ENCODE measurements at regions not wholly inside any gene's neighbourhood (a gene's known extent, or its start where the extent isn't known, plus 50 kb on each side); places are given as distances from the start of the nearest gene placed in this dataset.

DNA sequence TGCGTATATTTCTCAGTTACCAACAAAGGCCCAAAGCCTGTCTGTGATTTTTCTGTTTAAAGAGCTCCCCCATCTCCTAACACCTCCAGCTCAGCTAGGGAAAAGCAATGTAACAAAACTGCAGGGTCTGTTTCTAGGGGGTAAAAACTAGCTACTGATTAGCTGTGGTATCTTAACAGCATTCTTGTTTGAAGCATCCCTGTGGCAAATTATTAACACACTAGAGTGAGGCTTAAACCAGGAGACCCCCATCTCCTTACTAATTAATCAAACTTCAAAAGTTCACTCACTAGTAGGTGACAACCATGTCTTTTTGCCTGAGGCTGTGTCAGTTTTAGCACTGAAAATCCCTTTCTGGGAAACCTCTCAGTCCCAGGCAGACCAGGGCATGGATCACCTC is 186.2 kb upstream of the PARD3B start:
- no peaks in the 10 kb centered on the region for H3K36me3 ChIP-seq
- intact Hi-C loops (cut with DNase I; ENCODE audit: low total_unique reads), result no loop called here
- no peak for TF ChIP-seq POLR2AphosphoS5 (IDR thresholded peaks at IDR 0.05)
- no peak for TF ChIP-seq POLR2A (IDR thresholded peaks at IDR 0.05)
- no peak for TF ChIP-seq EP300 (IDR thresholded peaks at IDR 0.05; ENCODE audit: low read depth)
- TF ChIP-seq, protein P1, sequence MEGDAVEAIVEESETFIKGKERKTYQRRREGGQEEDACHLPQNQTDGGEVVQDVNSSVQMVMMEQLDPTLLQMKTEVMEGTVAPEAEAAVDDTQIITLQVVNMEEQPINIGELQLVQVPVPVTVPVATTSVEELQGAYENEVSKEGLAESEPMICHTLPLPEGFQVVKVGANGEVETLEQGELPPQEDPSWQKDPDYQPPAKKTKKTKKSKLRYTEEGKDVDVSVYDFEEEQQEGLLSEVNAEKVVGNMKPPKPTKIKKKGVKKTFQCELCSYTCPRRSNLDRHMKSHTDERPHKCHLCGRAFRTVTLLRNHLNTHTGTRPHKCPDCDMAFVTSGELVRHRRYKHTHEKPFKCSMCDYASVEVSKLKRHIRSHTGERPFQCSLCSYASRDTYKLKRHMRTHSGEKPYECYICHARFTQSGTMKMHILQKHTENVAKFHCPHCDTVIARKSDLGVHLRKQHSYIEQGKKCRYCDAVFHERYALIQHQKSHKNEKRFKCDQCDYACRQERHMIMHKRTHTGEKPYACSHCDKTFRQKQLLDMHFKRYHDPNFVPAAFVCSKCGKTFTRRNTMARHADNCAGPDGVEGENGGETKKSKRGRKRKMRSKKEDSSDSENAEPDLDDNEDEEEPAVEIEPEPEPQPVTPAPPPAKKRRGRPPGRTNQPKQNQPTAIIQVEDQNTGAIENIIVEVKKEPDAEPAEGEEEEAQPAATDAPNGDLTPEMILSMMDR (IDR thresholded peaks at IDR 0.05), result no peak
- no peaks in the 10 kb centered on the region for H3K4me1 ChIP-seq
- 79 to 86% methylated on average over 1 of the region's 1 CpG for WGBS, 2 donors (ENCODE audit: low coverage in 1 of 2)
- no peak overlapping the region for H3K27ac ChIP-seq
- in situ Hi-C loops (cut with MboI; ENCODE audit: low pct_ligation_motif_present in 1 of 4, low pct_unique_long_range_greater_than_20kb in 1 of 4, low sequenced_read_pairs in 3 of 4), result no loop called here
- H3K9me3 ChIP-seq, result no peaks in the 10 kb centered on the region
- DNase-seq, result no peak
- H3K27me3 ChIP-seq, result no peaks in the 10 kb centered on the region
- H3K4me3 ChIP-seq, result no peak overlapping the region

DNA sequence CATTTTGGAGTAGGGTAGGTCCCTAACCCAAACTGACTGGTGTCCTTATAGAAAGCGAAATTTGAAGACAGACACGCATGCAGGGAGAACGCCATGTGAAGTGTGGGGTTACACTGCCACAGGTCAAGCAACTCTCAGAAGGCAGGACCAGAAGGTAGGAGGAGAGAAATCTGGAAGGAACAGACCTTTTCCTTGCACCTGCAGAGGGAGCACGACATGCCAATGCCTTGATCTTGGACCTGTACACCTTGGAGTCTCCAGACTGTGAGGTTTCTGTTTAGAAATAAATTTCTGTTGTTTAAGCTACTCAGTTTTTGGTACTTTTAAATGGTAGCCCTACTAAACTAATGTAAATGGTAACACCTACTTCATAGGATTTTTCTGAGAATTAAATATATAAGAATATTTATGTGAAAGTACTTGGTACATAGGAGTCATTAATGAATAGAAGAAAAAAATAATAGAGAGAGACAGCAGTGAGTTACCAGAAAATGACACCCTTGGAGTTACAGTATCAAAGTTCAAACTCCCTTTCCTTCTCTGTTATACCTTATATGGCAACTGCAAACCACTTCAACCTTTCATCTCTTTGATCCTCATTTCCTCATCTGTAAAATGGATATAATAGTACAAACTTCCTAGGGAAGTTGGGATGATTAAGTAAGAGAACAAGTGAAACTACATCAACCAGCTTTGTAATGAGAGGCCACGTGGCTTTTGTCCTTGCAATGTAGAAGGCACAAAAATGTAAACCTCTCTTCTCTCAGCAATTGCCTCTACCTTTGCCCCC is 184.9 kb upstream of the PARD3B start:
- in situ Hi-C loops (cut with MboI; ENCODE audit: low pct_ligation_motif_present in 1 of 4, low pct_unique_long_range_greater_than_20kb in 1 of 4, low sequenced_read_pairs in 3 of 4), result no loop called here
- WGBS, 2 donors (ENCODE audit: low coverage in 1 of 2), result 67 to 68% methylated on average over 5 of the region's 5 CpGs
- no peak for DNase-seq

DNA sequence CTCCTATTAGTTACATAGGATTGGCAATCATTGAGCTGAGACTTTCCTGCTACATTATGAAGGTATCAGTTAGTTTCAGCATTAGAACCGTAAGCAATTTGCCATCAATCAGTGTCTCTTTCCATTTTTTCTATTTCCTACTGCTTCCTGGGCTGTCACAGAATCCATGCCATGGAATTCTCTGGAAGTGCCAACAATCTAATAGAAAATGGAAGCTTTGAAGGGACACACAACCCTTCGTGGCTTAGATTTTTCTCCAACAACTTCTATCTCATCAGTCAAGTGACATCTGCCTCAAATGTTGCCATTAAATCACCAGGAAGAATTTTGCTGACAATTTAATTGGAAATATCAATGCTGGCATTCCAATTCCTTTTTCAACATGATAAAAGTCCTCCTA is 183.5 kb upstream of the PARD3B start:
- H3K27ac ChIP-seq, result no peak overlapping the region
- no peaks in the 10 kb centered on the region for H3K27me3 ChIP-seq
- 83 to 96% methylated on average over 2 of the region's 2 CpGs for WGBS, 2 donors (ENCODE audit: low coverage in 1 of 2)
- TF ChIP-seq POLR2A (IDR thresholded peaks at IDR 0.05) (no peak), EP300 (IDR thresholded peaks at IDR 0.05; ENCODE audit: low read depth) (no peak), POLR2AphosphoS5 (IDR thresholded peaks at IDR 0.05) (no peak)
- TF ChIP-seq, protein P1 (IDR thresholded peaks at IDR 0.05), result no peak
- H3K36me3 ChIP-seq, result no peaks in the 10 kb centered on the region
- in situ Hi-C loops (cut with MboI; ENCODE audit: low pct_ligation_motif_present in 1 of 4, low pct_unique_long_range_greater_than_20kb in 1 of 4, low sequenced_read_pairs in 3 of 4) (no loop called here), intact Hi-C loops (cut with DNase I; ENCODE audit: low total_unique reads) (no loop called here)
- no peak overlapping the region for H3K4me3 ChIP-seq
- H3K9me3 ChIP-seq, result no peaks in the 10 kb centered on the region
- no peak for DNase-seq
- H3K4me1 ChIP-seq, result no peaks in the 10 kb centered on the region

More for the DNA sequence above, 184.9 kb upstream of the PARD3B start:
- Histone ChIP-seq H3K9me3 (no peaks in the 10 kb centered on the region), H3K27ac (no peak overlapping the region), H3K4me3 (no peak overlapping the region), H3K4me1 (no peaks in the 10 kb centered on the region), H3K27me3 (no peaks in the 10 kb centered on the region), H3K36me3 (no peaks in the 10 kb centered on the region)
- TF ChIP-seq, protein P1 (IDR thresholded peaks at IDR 0.05), result no peak
- TF ChIP-seq POLR2AphosphoS5 (IDR thresholded peaks at IDR 0.05) (no peak), POLR2A (IDR thresholded peaks at IDR 0.05) (no peak), EP300 (IDR thresholded peaks at IDR 0.05; ENCODE audit: low read depth) (no peak)
- intact Hi-C loops (cut with DNase I; ENCODE audit: low total_unique reads), result no loop called here

DNA sequence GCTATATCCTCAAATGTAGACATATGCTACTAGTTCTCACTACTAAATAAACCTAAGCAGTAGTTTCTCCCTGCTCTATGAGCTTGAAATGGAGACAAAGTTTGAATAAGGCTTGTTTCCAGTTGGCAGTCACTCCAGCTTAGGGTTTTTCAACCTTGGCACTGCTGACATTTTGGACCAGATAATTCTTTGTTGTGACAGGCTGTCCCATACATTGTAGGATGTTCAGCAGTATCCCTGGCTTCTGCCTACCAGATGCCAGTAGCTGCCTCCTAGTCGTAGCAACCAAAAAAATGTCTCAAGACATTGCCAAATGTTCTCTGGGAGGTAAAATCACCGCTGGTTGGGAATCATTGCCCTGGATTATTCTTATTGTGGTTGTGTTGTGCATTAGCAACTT is 182.7 kb upstream of the PARD3B start:
- no peak for TF ChIP-seq POLR2AphosphoS5 (IDR thresholded peaks at IDR 0.05)
- TF ChIP-seq POLR2A (IDR thresholded peaks at IDR 0.05), result no peak
- TF ChIP-seq, protein P1 (IDR thresholded peaks at IDR 0.05), result no peak
- TF ChIP-seq EP300 (IDR thresholded peaks at IDR 0.05; ENCODE audit: low read depth), result no peak
- Histone ChIP-seq H3K9me3 (no peaks in the 10 kb centered on the region), H3K4me3 (no peak overlapping the region), H3K4me1 (no peaks in the 10 kb centered on the region), H3K27me3 (no peaks in the 10 kb centered on the region), H3K27ac (no peak overlapping the region), H3K36me3 (no peaks in the 10 kb centered on the region)
- in situ Hi-C loops (cut with MboI; ENCODE audit: low pct_ligation_motif_present in 1 of 4, low pct_unique_long_range_greater_than_20kb in 1 of 4, low sequenced_read_pairs in 3 of 4), result no loop called here
- no peak for DNase-seq
- 65% methylated on average over 2 of the region's 2 CpGs; no CpG with 5 or more reads in 1 of the 2 donors for WGBS, 2 donors (ENCODE audit: low coverage in 1 of 2)
- intact Hi-C loops (cut with DNase I; ENCODE audit: low total_unique reads), result no loop called here
